Keratinocyte (primary cell): ENCODE measurements at regions not wholly inside any gene's neighbourhood (a gene's known extent, or its start where the extent isn't known, plus 50 kb on each side); places are given as distances from the start of the nearest gene placed in this dataset.

ENCODE experiments used
- DNase-seq: peaks from one replicate; pipeline ENCODE4 v3.0.0-alpha.2; 2011; ENCODE audit warnings: low read depth, missing footprints, low spot score
- FAIRE-seq: peaks from 2 replicates; lab custom pipeline; 2011; peaks lifted over from hg19 to GRCh38; lab: Jason Lieb, UNC
- H2AFZ ChIP-seq: 2 replicates; pipeline ENCODE4 v1.6.0; 2012; ENCODE audit warnings: low read length, control low read depth, inconsistent platforms; ENCODE audit not compliant: control insufficient read depth
- H3K27ac ChIP-seq: 2 replicates; pipeline ENCODE4 v1.5.1; 2011; ENCODE audit warnings: low read length; ENCODE audit not compliant: control insufficient read depth, insufficient read depth
- H3K27me3 ChIP-seq: 3 replicates; pipeline ENCODE4 v1.6.0; 2011; ENCODE audit warnings: low read length; ENCODE audit not compliant: control insufficient read depth, insufficient read depth; ENCODE audit errors: extremely low read depth
- H3K36me3 ChIP-seq, 2 experiments: 2 replicates in 1 of 2; 3 replicates in 1 of 2; pipeline ENCODE4 v1.5.1; 2011; ENCODE audit warnings: low read length in 2 of 2, mild to moderate bottlenecking in 1 of 2; ENCODE audit not compliant: control insufficient read depth in 2 of 2, insufficient read depth in 2 of 2; ENCODE audit errors: extremely low read depth in 1 of 2
- H3K4me1 ChIP-seq: 3 replicates; pipeline ENCODE4 v1.5.1; 2011; ENCODE audit warnings: low read length; ENCODE audit not compliant: control insufficient read depth, insufficient read depth; ENCODE audit errors: extremely low read depth
- H3K4me2 ChIP-seq: 3 replicates; pipeline ENCODE4 v1.6.0; 2011; ENCODE audit warnings: low read depth, low read length; ENCODE audit not compliant: control insufficient read depth, insufficient read depth; ENCODE audit errors: extremely low read depth
- H3K4me3 ChIP-seq, 3 experiments: fragments of 200-600 bp in 1 of 3; sonication (generic) in 1 of 3; 2 replicates in 2 of 3; 3 replicates in 1 of 3; pipeline ENCODE4 v1.5.1; 2011 to 2016; ENCODE audit warnings: low read length in 3 of 3, mild to moderate bottlenecking in 3 of 3, control low read depth in 2 of 3, inconsistent platforms in 1 of 3, low read depth in 1 of 3, mixed read lengths in 1 of 3, mixed run types in 1 of 3, moderate library complexity in 1 of 3; ENCODE audit not compliant: control insufficient read depth in 2 of 3, insufficient read depth in 2 of 3; ENCODE audit errors: extremely low read depth in 1 of 3
- H3K79me2 ChIP-seq: 2 replicates; pipeline ENCODE4 v1.6.0; 2012; ENCODE audit warnings: low read length; ENCODE audit not compliant: control insufficient read depth, insufficient read depth
- H3K9ac ChIP-seq: 3 replicates; pipeline ENCODE4 v1.6.0; 2011; ENCODE audit warnings: low read length; ENCODE audit not compliant: control insufficient read depth, insufficient read depth; ENCODE audit errors: extremely low read depth
- H3K9me1 ChIP-seq: 3 replicates; pipeline ENCODE4 v1.6.0; 2011; ENCODE audit warnings: low read length; ENCODE audit not compliant: control insufficient read depth, insufficient read depth; ENCODE audit errors: extremely low read depth
- H3K9me3 ChIP-seq: 2 replicates; pipeline ENCODE4 v1.5.1; 2012; ENCODE audit warnings: low read depth, low read length; ENCODE audit not compliant: control insufficient read depth
- H4K20me1 ChIP-seq: 3 replicates; pipeline ENCODE4 v1.6.0; 2011; ENCODE audit warnings: low read length; ENCODE audit not compliant: control insufficient read depth, insufficient read depth; ENCODE audit errors: extremely low read depth
- CTCF ChIP-seq, 3 experiments: IDR thresholded peaks in 1 of 3; conservative IDR thresholded peaks in 1 of 3; optimal IDR thresholded peaks in 1 of 3; 2 replicates in 2 of 3; 3 replicates in 1 of 3; pipeline versions ENCODE3 to v1.5.1; 2011; ENCODE audit warnings: low read length in 3 of 3, mild to moderate bottlenecking in 3 of 3, moderate library complexity in 2 of 3, control low read depth in 1 of 3, inconsistent platforms in 1 of 3; ENCODE audit not compliant: insufficient read depth in 2 of 3; ENCODE audit errors: extremely low read depth in 1 of 3
- EZH2 ChIP-seq: IDR thresholded peaks from one replicate; pipeline ENCODE4 v1.6.1; 2012; ENCODE audit warnings: inconsistent platforms, mild to moderate bottlenecking, low read length, moderate library complexity
- dilution Hi-C: fragments of 300-500 bp; cut with MboI; formaldehyde crosslinking; loops from one replicate; pipeline ENCODE4 v1.7.0; 2020; ENCODE audit warnings: low sequenced_read_pairs; ENCODE audit not compliant: extremely low pct_ligation_motif_present

GRCh38 chr11:70839851-70840250 is 412.5 kb downstream of the SHANK2 start:
- Histone ChIP-seq H3K9me3 (peaks cover 13% of the 10 kb centered on the region), H3K36me3 (no peaks in the 10 kb centered on the region), H3K27me3 (no peaks in the 10 kb centered on the region), H3K4me2 (no peak overlapping the region), H3K4me1 (no peaks in the 10 kb centered on the region), H2AFZ (no peak overlapping the region), H3K9me1 (no peaks in the 10 kb centered on the region), H3K4me3 (no peak overlapping the region), H3K9ac (no peak overlapping the region), H3K27ac (no peak overlapping the region), H3K79me2 (no peaks in the 10 kb centered on the region), H4K20me1 (no peaks in the 10 kb centered on the region)
- dilution Hi-C loops = no loop called here
- no peak for DNase-seq
- FAIRE-seq = no peak
- no peak for TF ChIP-seq EZH2
- no peak for TF ChIP-seq CTCF (optimal IDR thresholded peaks at IDR 0.05 in 1 of 3, IDR thresholded peaks at IDR 0.05 in 1 of 3, conservative IDR thresholded peaks at IDR 0.05 in 1 of 3; ENCODE audit: extremely low read depth in 1 of 3, insufficient read depth in 2 of 3, low read length in 3 of 3)

GRCh38 chr11:70841264-70841663 is 411.1 kb downstream of the SHANK2 start:
- Histone ChIP-seq H3K27ac (no peak overlapping the region), H3K9me1 (no peaks in the 10 kb centered on the region), H2AFZ (no peak overlapping the region), H3K27me3 (no peaks in the 10 kb centered on the region), H3K9me3 (peaks cover 10% of the 10 kb centered on the region), H3K4me1 (no peaks in the 10 kb centered on the region), H3K79me2 (no peaks in the 10 kb centered on the region), H4K20me1 (no peaks in the 10 kb centered on the region), H3K36me3 (no peaks in the 10 kb centered on the region), H3K4me2 (no peak overlapping the region), H3K9ac (no peak overlapping the region), H3K4me3 (no peak overlapping the region)
- DNase-seq (no peak), FAIRE-seq (no peak)
- no peak for TF ChIP-seq CTCF (optimal IDR thresholded peaks at IDR 0.05 in 1 of 3, IDR thresholded peaks at IDR 0.05 in 1 of 3, conservative IDR thresholded peaks at IDR 0.05 in 1 of 3; ENCODE audit: extremely low read depth in 1 of 3, insufficient read depth in 2 of 3, low read length in 3 of 3)
- no peak for TF ChIP-seq EZH2
- dilution Hi-C loops = no loop called here
